SK-N-SH treated with all-trans-retinoic acid at 6 μM for 48 hours (cell line): ENCODE measurements at regions not wholly inside any gene's neighbourhood (a gene's known extent, or its start where the extent isn't known, plus 50 kb on each side); places are given as distances from the start of the nearest gene placed in this dataset.

Experiments
- ATAC-seq: fragments of 200-7000 bp; cut with Tn5 transposase; 3 replicates; pipeline ENCODE4 v1.9.1; 2020; ENCODE audit warnings: mild to moderate bottlenecking, moderate library complexity
- ARNTL ChIP-seq: fragments of 450-650 bp; formaldehyde crosslinking; IDR thresholded peaks from 2 replicates; pipeline ENCODE4 v1.5.0; 2020; ENCODE audit warnings: low read depth, mild to moderate bottlenecking, moderate library complexity, borderline replicate concordance
- BACH2 ChIP-seq: fragments of 250-450 bp; sonication (Bioruptor Pico); IDR thresholded peaks from 2 replicates; pipeline ENCODE4 v1.9.0; 2021; ENCODE audit warnings: mild to moderate bottlenecking, borderline replicate concordance
- CREB5 ChIP-seq: fragments of 250-450 bp; sonication (Bioruptor Pico); IDR thresholded peaks from 2 replicates; pipeline ENCODE4 v1.5.1; 2020; ENCODE audit warnings: low read depth, mild to moderate bottlenecking, moderate library complexity
- CSDC2 ChIP-seq: fragments of 250-450 bp; sonication (Bioruptor Pico); IDR thresholded peaks from 2 replicates; pipeline ENCODE4 v1.5.0; 2020; ENCODE audit warnings: mild to moderate bottlenecking, moderate library complexity
- CSRNP3 ChIP-seq: fragments of 250-450 bp; sonication (Bioruptor Pico); IDR thresholded peaks from 2 replicates; pipeline ENCODE4 v1.5.1; 2021; ENCODE audit warnings: mild to moderate bottlenecking, moderate library complexity
- ISL1 ChIP-seq: fragments of 250-450 bp; sonication (Bioruptor Pico); IDR thresholded peaks from 2 replicates; pipeline ENCODE4 v2.1.2; 2022; ENCODE audit warnings: mild to moderate bottlenecking, moderate library complexity
- OSR1 ChIP-seq: fragments of 250-450 bp; sonication (Bioruptor Pico); IDR thresholded peaks from 2 replicates; pipeline ENCODE4 v1.8.0; 2022; ENCODE audit warnings: moderate library complexity, mild to moderate bottlenecking, inconsistent platforms
- PATZ1 ChIP-seq: fragments of 250-450 bp; sonication (Bioruptor Pico); IDR thresholded peaks from 2 replicates; pipeline ENCODE4 v1.8.0; 2020; ENCODE audit warnings: mild to moderate bottlenecking, moderate library complexity, borderline replicate concordance
- POU6F1 ChIP-seq: fragments of 250-450 bp; sonication (Bioruptor Pico); IDR thresholded peaks from 2 replicates; pipeline ENCODE4 v1.8.0; 2021; ENCODE audit warnings: low read depth, mild to moderate bottlenecking, moderate library complexity, borderline replicate concordance
- PPARA ChIP-seq: fragments of 250-450 bp; sonication (Bioruptor Pico); IDR thresholded peaks from 2 replicates; pipeline ENCODE4 v1.5.0; 2020; ENCODE audit warnings: mild to moderate bottlenecking, borderline replicate concordance
- RARB ChIP-seq: fragments of 250-450 bp; sonication (Bioruptor Pico); IDR thresholded peaks from 2 replicates; pipeline ENCODE4 v1.8.0; 2021; ENCODE audit warnings: mild to moderate bottlenecking, moderate library complexity
- SNAI2 ChIP-seq: fragments of 250-450 bp; sonication (Bioruptor Pico); IDR thresholded peaks from 2 replicates; pipeline ENCODE4 v1.5.0; 2020; ENCODE audit warnings: mild to moderate bottlenecking, moderate library complexity
- TCF4 ChIP-seq: fragments of 250-450 bp; sonication (Bioruptor Pico); IDR thresholded peaks from 2 replicates; pipeline ENCODE4 v1.8.0; 2021; ENCODE audit warnings: mild to moderate bottlenecking, moderate library complexity, borderline replicate concordance
- TOX ChIP-seq: fragments of 250-450 bp; sonication (Bioruptor Pico); IDR thresholded peaks from 2 replicates; pipeline ENCODE4 v1.8.0; 2021; ENCODE audit warnings: mild to moderate bottlenecking, moderate library complexity, borderline replicate concordance
- TSHZ2 ChIP-seq: fragments of 250-450 bp; sonication (Bioruptor Pico); IDR thresholded peaks from 2 replicates; pipeline ENCODE4 v1.5.0; 2020; ENCODE audit warnings: mild to moderate bottlenecking, moderate library complexity
- ZFP3 ChIP-seq: fragments of 250-450 bp; sonication (Bioruptor Pico); IDR thresholded peaks from 2 replicates; pipeline ENCODE4 v1.5.0; 2020; ENCODE audit warnings: mild to moderate bottlenecking, moderate library complexity
- ZFP30 ChIP-seq: fragments of 450-650 bp; formaldehyde crosslinking; IDR thresholded peaks from 2 replicates; pipeline ENCODE4 v1.5.0; 2022; ENCODE audit warnings: mild to moderate bottlenecking, moderate library complexity
- ZNF565 ChIP-seq: fragments of 450-650 bp; formaldehyde crosslinking; conservative IDR thresholded peaks from 2 replicates; pipeline ENCODE4 v1.5.0; 2020; ENCODE audit warnings: low read depth, mild to moderate bottlenecking, moderate library complexity
- ZNF70 ChIP-seq: fragments of 450-650 bp; formaldehyde crosslinking; IDR thresholded peaks from 2 replicates; pipeline ENCODE4 v1.5.0; 2020; ENCODE audit warnings: mild to moderate bottlenecking, moderate library complexity
- ZNF8 ChIP-seq: fragments of 450-650 bp; formaldehyde crosslinking; IDR thresholded peaks from 2 replicates; pipeline ENCODE4 v1.5.0; 2020; ENCODE audit warnings: mild to moderate bottlenecking, moderate library complexity

- TF ChIP-seq POU6F1, result no peak
- no peak for TF ChIP-seq ZNF8
- TF ChIP-seq PPARA, result no peak
- no peak for TF ChIP-seq ZFP30 (CRISPR knock-in tag)
- no peak for TF ChIP-seq BACH2 (CRISPR knock-in tag)
- TF ChIP-seq PATZ1 (CRISPR knock-in tag), result no peak
- no peak for TF ChIP-seq TSHZ2 (CRISPR knock-in tag)
- TF ChIP-seq ZFP3 (CRISPR knock-in tag), result no peak
Measured at GRCh38 chr9:78923966-78924659, 627.2 kb downstream of the PSAT1 start (continued).

GRCh38 chr9:78927099-78927940, 630.4 kb downstream of the PSAT1 start:
- no peak for ATAC-seq
- TF ChIP-seq ZNF565 (CRISPR knock-in tag) (no peak), ZNF70 (CRISPR knock-in tag) (no peak), POU6F1 (no peak), ARNTL (CRISPR knock-in tag) (no peak), ISL1 (CRISPR knock-in tag) (no peak), CSRNP3 (CRISPR knock-in tag) (no peak), TOX (CRISPR knock-in tag) (no peak), OSR1 (CRISPR knock-in tag) (no peak), ZNF8 (no peak), SNAI2 (CRISPR knock-in tag) (no peak)

- TF ChIP-seq BACH2 (CRISPR knock-in tag) (no peak), RARB (CRISPR knock-in tag) (no peak), CREB5 (no peak), TCF4 (no peak), ZNF565 (CRISPR knock-in tag) (no peak), CSDC2 (no peak), TSHZ2 (CRISPR knock-in tag) (no peak), SNAI2 (CRISPR knock-in tag) (no peak), TOX (CRISPR knock-in tag) (no peak)
- no peak for ATAC-seq
Measured at GRCh38 chr9:78928625-78929405, 631.9 kb downstream of the PSAT1 start.
